ENCODE measurements at regions not wholly inside any gene's neighbourhood (a gene's known extent, or its start where the extent isn't known, plus 50 kb on each side); places are given as distances from the start of the nearest gene placed in this dataset.

DNA sequence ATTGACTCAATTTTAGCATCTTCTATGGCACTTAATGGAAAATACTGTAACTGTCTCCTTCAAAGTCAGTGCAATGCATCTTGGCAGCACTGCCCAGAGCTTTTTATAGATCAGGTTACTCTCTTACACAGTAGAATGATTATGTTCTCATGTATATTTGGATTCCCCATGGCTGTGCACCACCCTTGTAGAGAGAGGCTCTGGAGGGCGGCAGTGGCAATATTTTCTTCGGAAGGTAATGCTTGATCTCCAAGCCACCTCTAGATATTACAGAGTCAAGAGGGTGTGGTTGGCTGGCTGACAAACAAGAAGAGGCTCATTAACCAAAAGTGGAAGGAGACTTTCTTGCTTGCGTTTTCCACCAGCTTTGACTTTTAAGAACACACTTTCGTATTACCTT, 72.8 kb upstream of the ARSJ start:
- TF ChIP-seq, protein P1, sequence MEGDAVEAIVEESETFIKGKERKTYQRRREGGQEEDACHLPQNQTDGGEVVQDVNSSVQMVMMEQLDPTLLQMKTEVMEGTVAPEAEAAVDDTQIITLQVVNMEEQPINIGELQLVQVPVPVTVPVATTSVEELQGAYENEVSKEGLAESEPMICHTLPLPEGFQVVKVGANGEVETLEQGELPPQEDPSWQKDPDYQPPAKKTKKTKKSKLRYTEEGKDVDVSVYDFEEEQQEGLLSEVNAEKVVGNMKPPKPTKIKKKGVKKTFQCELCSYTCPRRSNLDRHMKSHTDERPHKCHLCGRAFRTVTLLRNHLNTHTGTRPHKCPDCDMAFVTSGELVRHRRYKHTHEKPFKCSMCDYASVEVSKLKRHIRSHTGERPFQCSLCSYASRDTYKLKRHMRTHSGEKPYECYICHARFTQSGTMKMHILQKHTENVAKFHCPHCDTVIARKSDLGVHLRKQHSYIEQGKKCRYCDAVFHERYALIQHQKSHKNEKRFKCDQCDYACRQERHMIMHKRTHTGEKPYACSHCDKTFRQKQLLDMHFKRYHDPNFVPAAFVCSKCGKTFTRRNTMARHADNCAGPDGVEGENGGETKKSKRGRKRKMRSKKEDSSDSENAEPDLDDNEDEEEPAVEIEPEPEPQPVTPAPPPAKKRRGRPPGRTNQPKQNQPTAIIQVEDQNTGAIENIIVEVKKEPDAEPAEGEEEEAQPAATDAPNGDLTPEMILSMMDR (IDR thresholded peaks at IDR 0.05): no peak
- TF ChIP-seq POLR2A (IDR thresholded peaks at IDR 0.05) (no peak), EP300 (IDR thresholded peaks at IDR 0.05) (no peak)

Measured in ovary (tissue), 3 donors.